ENCODE measurements at regions not wholly inside any gene's neighbourhood (a gene's known extent, or its start where the extent isn't known, plus 50 kb on each side); places are given as distances from the start of the nearest gene placed in this dataset.
"Not testable (repeated sequence)": the region's sequence is repeated elsewhere in the genome, so short reads cannot be mapped to it uniquely, and the experiment has no call there.

- no peak for DNase-seq (ENCODE audit: low read depth, low spot score)
These were observed 91.2 kb downstream of the RFLNA start for GRCh38 chr12:124386059-124386458.

GRCh38 chr12:124385219-124385969, 90.5 kb downstream of the RFLNA start:
- no peak for DNase-seq (ENCODE audit: low read depth, low spot score)

GRCh38 chr12:124384299-124384894, 89.5 kb downstream of the RFLNA start:
- DNase-seq (ENCODE audit: low read depth, low spot score): no peak

- DNase-seq (ENCODE audit: low read depth, low spot score): no peak
These were observed 88.1 kb downstream of the RFLNA start for GRCh38 chr12:124383028-124383427.

- DNase-seq (ENCODE audit: low read depth, low spot score): no peak
These were observed 86.8 kb downstream of the RFLNA start for GRCh38 chr12:124381456-124382296.

GRCh38 chr12:124380796-124381455, 86.0 kb downstream of the RFLNA start:
- no peak for DNase-seq (ENCODE audit: low read depth, low spot score)

- no peak for DNase-seq (ENCODE audit: low read depth, low spot score)
These were observed 85.3 kb downstream of the RFLNA start for GRCh38 chr12:124379938-124380754.

GRCh38 chr12:124379379-124379937, 84.6 kb downstream of the RFLNA start:
- DNase-seq (ENCODE audit: low read depth, low spot score): no peak

- DNase-seq (ENCODE audit: low read depth, low spot score): no peak
These were observed 84.0 kb downstream of the RFLNA start for GRCh38 chr12:124378926-124379325.

- no peak for DNase-seq (ENCODE audit: low read depth, low spot score)
These were observed 83.2 kb downstream of the RFLNA start for GRCh38 chr12:124377981-124378509.

- DNase-seq (ENCODE audit: low read depth, low spot score): no peak
These were observed 81.5 kb downstream of the RFLNA start for GRCh38 chr12:124376435-124376834.

GRCh38 chr12:124375789-124376175, 80.9 kb downstream of the RFLNA start:
- no peak for DNase-seq (ENCODE audit: low read depth, low spot score)

GRCh38 chr12:124375141-124375788, 80.4 kb downstream of the RFLNA start:
- no peak for DNase-seq (ENCODE audit: low read depth, low spot score)

GRCh38 chr12:124374567-124374966, 79.7 kb downstream of the RFLNA start:
- no peak for DNase-seq (ENCODE audit: low read depth, low spot score)

- no peak for DNase-seq (ENCODE audit: low read depth, low spot score)
These were observed 79.3 kb downstream of the RFLNA start for GRCh38 chr12:124374147-124374546.

GRCh38 chr12:124373701-124374100, 78.8 kb downstream of the RFLNA start:
- not testable (repeated sequence) for DNase-seq (ENCODE audit: low read depth, low spot score)

GRCh38 chr12:124372831-124373230, 77.9 kb downstream of the RFLNA start:
- DNase-seq (ENCODE audit: low read depth, low spot score): no peak

- DNase-seq (ENCODE audit: low read depth, low spot score): no peak
These were observed 77.2 kb downstream of the RFLNA start for GRCh38 chr12:124371970-124372555.

- no peak for DNase-seq (ENCODE audit: low read depth, low spot score)
These were observed 76.5 kb downstream of the RFLNA start for GRCh38 chr12:124371366-124371765.

GRCh38 chr12:124370851-124371250, 76.0 kb downstream of the RFLNA start:
- DNase-seq (ENCODE audit: low read depth, low spot score): no peak
